GM12865 (cell line): ENCODE measurements at regions not wholly inside any gene's neighbourhood (a gene's known extent, or its start where the extent isn't known, plus 50 kb on each side); places are given as distances from the start of the nearest gene placed in this dataset.

Experiments
- DNase-seq: peaks from one replicate; pipeline ENCODE4 v3.0.0; 2010; ENCODE audit warnings: low read depth
- H3K4me3 ChIP-seq: 2 replicates; pipeline ENCODE4 v1.5.1; 2011; ENCODE audit warnings: mild to moderate bottlenecking, low read depth, low read length, control low read depth
- TF ChIP-seq, protein P1 (sequence below): IDR thresholded peaks from 2 replicates; pipeline ENCODE4 v1.5.1; 2011; ENCODE audit warnings: low read length, control low read depth, low read depth, inconsistent platforms; ENCODE audit not compliant: insufficient read depth; ENCODE audit errors: missing control alignments

DNA sequence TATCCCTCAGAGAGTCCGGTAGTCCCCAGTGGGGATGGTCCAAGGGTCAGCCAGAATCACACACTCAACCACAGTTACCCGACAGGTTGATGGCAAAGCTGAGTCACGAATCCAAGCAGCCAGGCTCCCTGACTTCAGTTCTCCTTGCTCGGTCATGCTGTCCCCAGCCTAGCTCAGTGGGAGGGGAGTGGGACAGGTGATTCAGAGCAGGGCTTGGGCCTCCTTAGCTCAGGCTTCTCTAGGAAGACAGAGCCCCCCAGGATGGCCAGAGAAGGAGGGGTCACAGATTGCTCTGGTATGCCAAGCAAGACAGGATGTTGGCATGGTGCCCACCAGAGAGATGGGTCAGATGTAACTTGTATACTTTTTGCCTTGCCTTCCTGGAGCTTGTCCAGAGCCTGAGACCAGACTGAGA, 66.5 kb downstream of the EFNB1 start:
- no peak for DNase-seq
- H3K4me3 ChIP-seq = no peak overlapping the region
- TF ChIP-seq, protein P1, sequence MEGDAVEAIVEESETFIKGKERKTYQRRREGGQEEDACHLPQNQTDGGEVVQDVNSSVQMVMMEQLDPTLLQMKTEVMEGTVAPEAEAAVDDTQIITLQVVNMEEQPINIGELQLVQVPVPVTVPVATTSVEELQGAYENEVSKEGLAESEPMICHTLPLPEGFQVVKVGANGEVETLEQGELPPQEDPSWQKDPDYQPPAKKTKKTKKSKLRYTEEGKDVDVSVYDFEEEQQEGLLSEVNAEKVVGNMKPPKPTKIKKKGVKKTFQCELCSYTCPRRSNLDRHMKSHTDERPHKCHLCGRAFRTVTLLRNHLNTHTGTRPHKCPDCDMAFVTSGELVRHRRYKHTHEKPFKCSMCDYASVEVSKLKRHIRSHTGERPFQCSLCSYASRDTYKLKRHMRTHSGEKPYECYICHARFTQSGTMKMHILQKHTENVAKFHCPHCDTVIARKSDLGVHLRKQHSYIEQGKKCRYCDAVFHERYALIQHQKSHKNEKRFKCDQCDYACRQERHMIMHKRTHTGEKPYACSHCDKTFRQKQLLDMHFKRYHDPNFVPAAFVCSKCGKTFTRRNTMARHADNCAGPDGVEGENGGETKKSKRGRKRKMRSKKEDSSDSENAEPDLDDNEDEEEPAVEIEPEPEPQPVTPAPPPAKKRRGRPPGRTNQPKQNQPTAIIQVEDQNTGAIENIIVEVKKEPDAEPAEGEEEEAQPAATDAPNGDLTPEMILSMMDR = no peak

DNA sequence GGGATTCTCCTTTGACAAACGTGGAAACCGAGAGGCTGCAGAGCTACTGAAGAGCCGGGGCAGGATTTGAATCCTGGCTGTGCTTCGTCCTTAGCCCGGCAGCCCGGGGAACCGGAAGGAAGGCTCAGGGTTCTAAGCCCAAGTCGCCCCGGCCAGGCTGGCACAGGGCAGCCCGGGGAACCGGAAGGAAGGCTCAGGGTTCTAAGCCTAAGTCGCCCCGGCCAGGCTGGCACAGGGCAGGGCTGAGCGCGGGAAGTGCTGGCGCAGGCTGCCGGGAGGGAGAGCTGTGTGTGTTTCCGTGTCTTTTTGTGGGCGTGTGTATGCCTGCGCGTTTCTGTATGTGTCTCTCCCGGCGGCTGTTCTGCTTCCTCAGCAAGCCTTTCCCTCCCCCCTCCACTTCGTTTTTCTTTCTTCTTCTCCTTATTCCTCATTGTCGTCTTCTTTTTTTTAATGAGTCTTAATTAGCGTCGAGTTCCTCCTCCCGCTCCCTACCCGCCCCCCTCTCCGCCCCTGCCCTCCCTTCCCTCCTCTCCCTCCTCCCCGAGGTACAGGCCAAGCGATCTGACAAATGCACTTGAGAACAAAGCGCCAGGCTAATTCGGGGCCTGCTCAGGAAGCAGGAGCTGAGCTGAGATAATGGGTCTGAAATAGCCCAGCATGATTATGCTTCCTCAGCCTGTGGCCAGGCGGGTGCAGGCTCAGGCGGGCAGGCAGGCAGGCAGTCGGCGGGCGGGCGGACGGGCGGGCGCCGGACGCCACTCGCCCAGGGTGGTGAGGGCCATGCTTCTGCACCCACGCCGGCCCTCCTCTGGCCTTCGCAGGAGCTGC, 65.9 kb downstream of the EFNB1 start:
- TF ChIP-seq, protein P1 = no peak
- no peak overlapping the region for H3K4me3 ChIP-seq
- no peak for DNase-seq

- no peak overlapping the region for H3K4me3 ChIP-seq
- TF ChIP-seq, protein P1 = no peak
- no peak for DNase-seq
Measured at GRCh38 chrX:68894142-68894512, 65.3 kb downstream of the EFNB1 start.

DNA sequence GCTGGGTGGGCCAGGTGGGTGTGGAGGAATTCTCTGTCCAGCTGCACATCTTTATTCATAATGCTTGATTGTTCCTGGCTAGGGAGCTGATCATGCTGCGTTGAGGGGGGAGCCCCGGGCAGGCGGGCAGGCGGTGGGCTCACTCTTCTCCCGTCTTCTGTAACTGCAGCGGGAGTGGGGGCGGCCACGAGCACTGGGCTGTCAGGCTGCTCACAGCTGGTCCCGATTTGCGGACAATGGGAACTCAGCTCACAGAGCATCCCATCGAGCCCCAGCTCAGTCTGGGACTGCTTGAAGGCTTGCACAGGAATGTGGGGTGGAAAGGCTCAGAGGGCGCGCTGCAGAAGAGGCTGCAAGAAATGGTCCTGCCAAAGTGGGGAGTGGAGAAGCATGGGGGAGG, 63.8 kb downstream of the EFNB1 start:
- no peak for DNase-seq
- TF ChIP-seq, protein P1 = no peak
- H3K4me3 ChIP-seq = no peak overlapping the region

- TF ChIP-seq, protein P1 = no peak
- no peak overlapping the region for H3K4me3 ChIP-seq
- no peak for DNase-seq
Measured at GRCh38 chrX:68892134-68892533, 63.3 kb downstream of the EFNB1 start.
